Endothelial cell (in vitro differentiated cells): ENCODE measurements at regions not wholly inside any gene's neighbourhood (a gene's known extent, or its start where the extent isn't known, plus 50 kb on each side); places are given as distances from the start of the nearest gene placed in this dataset.

Experiments
- DNase-seq: peaks from one replicate; pipeline ENCODE4 v3.0.0; 2021; ENCODE audit warnings: low spot score
- H3K27ac Mint-ChIP-seq: one replicate; pipeline ENCODE4 v1.8.0; 2021; ENCODE audit warnings: mixed read lengths, inconsistent platforms; ENCODE audit not compliant: unreplicated experiment
- H3K27me3 Mint-ChIP-seq: one replicate; pipeline ENCODE4 v1.8.0; 2021; ENCODE audit warnings: mild to moderate bottlenecking, moderate library complexity, mixed read lengths, inconsistent platforms; ENCODE audit not compliant: unreplicated experiment
- H3K36me3 Mint-ChIP-seq: one replicate; pipeline ENCODE4 v1.8.0; 2021; ENCODE audit warnings: mild to moderate bottlenecking, low read depth, mixed read lengths, inconsistent platforms; ENCODE audit not compliant: unreplicated experiment
- H3K4me1 Mint-ChIP-seq: one replicate; pipeline ENCODE4 v1.8.0; 2021; ENCODE audit warnings: mild to moderate bottlenecking, mixed read lengths, inconsistent platforms; ENCODE audit not compliant: unreplicated experiment
- H3K4me3 Mint-ChIP-seq: one replicate; pipeline ENCODE4 v1.8.0; 2021; ENCODE audit warnings: mild to moderate bottlenecking, mixed read lengths, inconsistent platforms; ENCODE audit not compliant: unreplicated experiment
- H3K9me3 Mint-ChIP-seq: one replicate; pipeline ENCODE4 v1.8.0; 2021; ENCODE audit warnings: mixed read lengths, inconsistent platforms; ENCODE audit not compliant: unreplicated experiment
- CTCF ChIP-seq: fragments of 200-600 bp; sonication (generic); IDR thresholded peaks from one replicate; pipeline ENCODE4 v1.5.0; 2021; ENCODE audit warnings: antibody characterized with exemption; ENCODE audit not compliant: unreplicated experiment

- Mint-ChIP-seq H3K36me3 (no peaks in the 10 kb centered on the region), H3K4me3 (no peak overlapping the region), H3K27ac (no peak overlapping the region), H3K27me3 (peaks cover 2% of the 10 kb centered on the region), H3K4me1 (no peaks in the 10 kb centered on the region), H3K9me3 (no peaks in the 10 kb centered on the region)
- no peak for TF ChIP-seq CTCF
- no peak for DNase-seq
Observed at GRCh38 chr12:91370086-91370868, 187.7 kb upstream of the DCN start.

- no peak for DNase-seq
- no peak overlapping the region for H3K27ac Mint-ChIP-seq
- no peaks in the 10 kb centered on the region for H3K9me3 Mint-ChIP-seq
- H3K4me1 Mint-ChIP-seq, result no peaks in the 10 kb centered on the region
- H3K36me3 Mint-ChIP-seq, result no peaks in the 10 kb centered on the region
- H3K4me3 Mint-ChIP-seq, result no peak overlapping the region
- H3K27me3 Mint-ChIP-seq, result peaks cover 2% of the 10 kb centered on the region
- no peak for TF ChIP-seq CTCF
Observed at GRCh38 chr12:91368613-91369012, 186.0 kb upstream of the DCN start.

- Mint-ChIP-seq H3K4me1 (no peaks in the 10 kb centered on the region), H3K4me3 (no peak overlapping the region), H3K27ac (no peak overlapping the region), H3K27me3 (no peaks in the 10 kb centered on the region), H3K9me3 (no peaks in the 10 kb centered on the region), H3K36me3 (no peaks in the 10 kb centered on the region)
- no peak for DNase-seq
- peak; percentile 63 for TF ChIP-seq CTCF
Observed at GRCh38 chr12:91367234-91367849, 184.7 kb upstream of the DCN start.

- TF ChIP-seq CTCF, result no peak
- Mint-ChIP-seq H3K27me3 (no peaks in the 10 kb centered on the region), H3K4me3 (no peak overlapping the region), H3K9me3 (no peaks in the 10 kb centered on the region), H3K36me3 (no peaks in the 10 kb centered on the region), H3K4me1 (no peaks in the 10 kb centered on the region), H3K27ac (no peak overlapping the region)
- no peak for DNase-seq
Observed at GRCh38 chr12:91364471-91365184, 182.0 kb upstream of the DCN start.

GRCh38 chr12:91361864-91362263 is 179.2 kb upstream of the DCN start:
- H3K27me3 Mint-ChIP-seq, result no peaks in the 10 kb centered on the region
- no peak overlapping the region for H3K27ac Mint-ChIP-seq
- no peak overlapping the region for H3K4me3 Mint-ChIP-seq
- no peak for DNase-seq
- peak; percentile 84 for TF ChIP-seq CTCF
- no peaks in the 10 kb centered on the region for H3K9me3 Mint-ChIP-seq
- peaks cover 4% of the 10 kb centered on the region for H3K4me1 Mint-ChIP-seq
- H3K36me3 Mint-ChIP-seq, result no peaks in the 10 kb centered on the region
